ENCODE measurements at regions not wholly inside any gene's neighbourhood (a gene's known extent, or its start where the extent isn't known, plus 50 kb on each side); places are given as distances from the start of the nearest gene placed in this dataset.

- no peak overlapping the region for H2AFZ ChIP-seq (ENCODE audit: low read length)
- H4K20me1 ChIP-seq (ENCODE audit: control insufficient read depth, insufficient read depth, insufficient read length): no peaks in the 10 kb centered on the region
- H3K56ac ChIP-seq (ENCODE audit: insufficient read length, low read depth, low read length): no peak overlapping the region
- no peak overlapping the region for H2BK120ac ChIP-seq (ENCODE audit: low read depth, low read length, poor library complexity, severe bottlenecking)
- no peaks in the 10 kb centered on the region for H3K9me3 ChIP-seq (ENCODE audit: control insufficient read depth, low read depth, low read length)
- no peak overlapping the region for H2BK12ac ChIP-seq (ENCODE audit: insufficient read length, low read depth, low read length)
- no peak overlapping the region for H3K9ac ChIP-seq (ENCODE audit: extremely low read depth, insufficient read length, low read length)
- no peaks in the 10 kb centered on the region for H3K79me2 ChIP-seq (ENCODE audit: insufficient read depth, low read length)
- no peak overlapping the region for H2AK5ac ChIP-seq (ENCODE audit: insufficient read length, low read length)
- Mint-ChIP-seq H3K9me3 (peaks cover 0 to 3% of the 10 kb centered on the region in 2 experiments; a peak in 1 of 5 replicates), H3K36me3 (ENCODE audit: insufficient read depth in 1 of 3, low read depth in 3 of 3) (no peaks in the 10 kb centered on the region), H3K27me3 (ENCODE audit: low read depth) (peaks cover 25% of the 10 kb centered on the region), H3K4me3 (no peak overlapping the region), H3K27ac (no peak overlapping the region), H3K4me1 (no peaks in the 10 kb centered on the region)
- H3K27ac ChIP-seq (ENCODE audit: insufficient read length, low read depth, low read length): no peak overlapping the region
- H3K27me3 ChIP-seq (ENCODE audit: insufficient read depth, low read length): no peaks in the 10 kb centered on the region
- DNase-seq: peak; percentile 26
- H4K91ac ChIP-seq (ENCODE audit: insufficient read length, low read depth, low read length): no peak overlapping the region
- no peak overlapping the region for H3K4ac ChIP-seq (ENCODE audit: low read depth, low read length)
- H4K5ac ChIP-seq (ENCODE audit: insufficient read length, low read depth, low read length): no peak overlapping the region
- H3K4me1 ChIP-seq (ENCODE audit: insufficient read depth, low read length): no peaks in the 10 kb centered on the region
- H3K23ac ChIP-seq (ENCODE audit: insufficient read length, low read depth, low read length): no peak overlapping the region
- H2BK20ac ChIP-seq (ENCODE audit: low read depth, low read length, poor library complexity, severe bottlenecking): no peak overlapping the region
- peak overlapping the region; percentile 10; the same call in 1 of the 2 replicates for H3K14ac ChIP-seq (ENCODE audit: insufficient read depth, low read length)
- peak overlapping the region; percentile 34 for H3K18ac ChIP-seq (ENCODE audit: insufficient read length, low read depth, low read length)
- H3T11ph ChIP-seq (ENCODE audit: low read length): no peak overlapping the region
- H3K79me1 ChIP-seq (ENCODE audit: insufficient read depth, low read depth, low read length, poor library complexity, severe bottlenecking): no peaks in the 10 kb centered on the region
- H2BK5ac ChIP-seq (ENCODE audit: insufficient read length, low read length): no peak overlapping the region
- no peaks in the 10 kb centered on the region for H3K23me2 ChIP-seq (ENCODE audit: insufficient read length, low read depth, low read length, poor library complexity, severe bottlenecking)
- no peak overlapping the region for H4K8ac ChIP-seq (replicated peaks; ENCODE audit: insufficient read length, low read depth, low read length)
- no peak overlapping the region for H3K4me2 ChIP-seq (ENCODE audit: insufficient read depth, insufficient read length, low read length)
- 100% methylated on average over 3 of the region's 17 CpGs for WGBS (ENCODE audit: extremely low coverage, insufficient read length, low lambda C conversion rate)
- TF ChIP-seq, protein P1, sequence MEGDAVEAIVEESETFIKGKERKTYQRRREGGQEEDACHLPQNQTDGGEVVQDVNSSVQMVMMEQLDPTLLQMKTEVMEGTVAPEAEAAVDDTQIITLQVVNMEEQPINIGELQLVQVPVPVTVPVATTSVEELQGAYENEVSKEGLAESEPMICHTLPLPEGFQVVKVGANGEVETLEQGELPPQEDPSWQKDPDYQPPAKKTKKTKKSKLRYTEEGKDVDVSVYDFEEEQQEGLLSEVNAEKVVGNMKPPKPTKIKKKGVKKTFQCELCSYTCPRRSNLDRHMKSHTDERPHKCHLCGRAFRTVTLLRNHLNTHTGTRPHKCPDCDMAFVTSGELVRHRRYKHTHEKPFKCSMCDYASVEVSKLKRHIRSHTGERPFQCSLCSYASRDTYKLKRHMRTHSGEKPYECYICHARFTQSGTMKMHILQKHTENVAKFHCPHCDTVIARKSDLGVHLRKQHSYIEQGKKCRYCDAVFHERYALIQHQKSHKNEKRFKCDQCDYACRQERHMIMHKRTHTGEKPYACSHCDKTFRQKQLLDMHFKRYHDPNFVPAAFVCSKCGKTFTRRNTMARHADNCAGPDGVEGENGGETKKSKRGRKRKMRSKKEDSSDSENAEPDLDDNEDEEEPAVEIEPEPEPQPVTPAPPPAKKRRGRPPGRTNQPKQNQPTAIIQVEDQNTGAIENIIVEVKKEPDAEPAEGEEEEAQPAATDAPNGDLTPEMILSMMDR (conservative IDR thresholded peaks at IDR 0.05): no peak
- H2BK15ac ChIP-seq (ENCODE audit: low read depth, low read length): no peak overlapping the region
Measured at GRCh38 chr22:20656902-20657836, 116.7 kb upstream of the SERPIND1 start.

Measured in H9 (cell line).